C4-2B (cell line): ENCODE measurements at regions not wholly inside any gene's neighbourhood (a gene's known extent, or its start where the extent isn't known, plus 50 kb on each side); places are given as distances from the start of the nearest gene placed in this dataset.

Source experiments
- CTCF ChIP-seq: fragments of 450-650 bp; conservative IDR thresholded peaks from 2 replicates; pipeline ENCODE4 v1.5.1; 2017; ENCODE audit warnings: mild to moderate bottlenecking
- ZFX ChIP-seq: fragments of 450-650 bp; IDR thresholded peaks from 2 replicates; pipeline ENCODE4 v1.6.1; 2017

GRCh38 chr2:123890148-123890547 lies 134.9 kb upstream of the CNTNAP5 start:
- TF ChIP-seq CTCF (no peak), ZFX (no peak)
